ENCODE measurements at regions not wholly inside any gene's neighbourhood (a gene's known extent, or its start where the extent isn't known, plus 50 kb on each side); places are given as distances from the start of the nearest gene placed in this dataset.

- TF ChIP-seq POLR2A (IDR thresholded peaks at IDR 0.05), result no peak
- TF ChIP-seq, protein P1, sequence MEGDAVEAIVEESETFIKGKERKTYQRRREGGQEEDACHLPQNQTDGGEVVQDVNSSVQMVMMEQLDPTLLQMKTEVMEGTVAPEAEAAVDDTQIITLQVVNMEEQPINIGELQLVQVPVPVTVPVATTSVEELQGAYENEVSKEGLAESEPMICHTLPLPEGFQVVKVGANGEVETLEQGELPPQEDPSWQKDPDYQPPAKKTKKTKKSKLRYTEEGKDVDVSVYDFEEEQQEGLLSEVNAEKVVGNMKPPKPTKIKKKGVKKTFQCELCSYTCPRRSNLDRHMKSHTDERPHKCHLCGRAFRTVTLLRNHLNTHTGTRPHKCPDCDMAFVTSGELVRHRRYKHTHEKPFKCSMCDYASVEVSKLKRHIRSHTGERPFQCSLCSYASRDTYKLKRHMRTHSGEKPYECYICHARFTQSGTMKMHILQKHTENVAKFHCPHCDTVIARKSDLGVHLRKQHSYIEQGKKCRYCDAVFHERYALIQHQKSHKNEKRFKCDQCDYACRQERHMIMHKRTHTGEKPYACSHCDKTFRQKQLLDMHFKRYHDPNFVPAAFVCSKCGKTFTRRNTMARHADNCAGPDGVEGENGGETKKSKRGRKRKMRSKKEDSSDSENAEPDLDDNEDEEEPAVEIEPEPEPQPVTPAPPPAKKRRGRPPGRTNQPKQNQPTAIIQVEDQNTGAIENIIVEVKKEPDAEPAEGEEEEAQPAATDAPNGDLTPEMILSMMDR (IDR thresholded peaks at IDR 0.05), result no peak
Observed at GRCh38 chr2:16067444-16067843, 127.1 kb downstream of the MYCN start.
